ENCODE measurements at regions not wholly inside any gene's neighbourhood (a gene's known extent, or its start where the extent isn't known, plus 50 kb on each side); places are given as distances from the start of the nearest gene placed in this dataset.

- DNase-seq, result peak; percentile 79 to 90
- Histone ChIP-seq H3K4me3 (ENCODE audit: low read length) (no peak overlapping the region), H3K36me3 (ENCODE audit: control insufficient read depth, insufficient read depth, low read length) (no peaks in the 10 kb centered on the region), H3K4me1 (ENCODE audit: control insufficient read depth, insufficient read depth, low read length) (peaks cover 9% of the 10 kb centered on the region), H3K27me3 (ENCODE audit: control insufficient read depth, insufficient read depth, low read length) (no peaks in the 10 kb centered on the region), H3K9me3 (ENCODE audit: control insufficient read depth, low read depth, low read length) (no peaks in the 10 kb centered on the region), H3K27ac (ENCODE audit: low read length) (peak overlapping the region; percentile 35)
- 63% methylated on average over 1 of the region's 12 CpGs for WGBS (ENCODE audit: insufficient coverage, low lambda C conversion rate)
These were observed 152.6 kb upstream of the RNF32 start for GRCh38 chr7:156487811-156488533.

- Histone ChIP-seq H3K27ac (ENCODE audit: low read length) (no peak overlapping the region), H3K27me3 (ENCODE audit: control insufficient read depth, insufficient read depth, low read length) (no peaks in the 10 kb centered on the region), H3K36me3 (ENCODE audit: control insufficient read depth, insufficient read depth, low read length) (no peaks in the 10 kb centered on the region), H3K4me1 (ENCODE audit: control insufficient read depth, insufficient read depth, low read length) (no peaks in the 10 kb centered on the region), H3K4me3 (ENCODE audit: low read length) (no peak overlapping the region), H3K9me3 (ENCODE audit: control insufficient read depth, low read depth, low read length) (no peaks in the 10 kb centered on the region)
- 100% methylated on average over 1 of the region's 12 CpGs for WGBS (ENCODE audit: insufficient coverage, low lambda C conversion rate)
- no peak for DNase-seq
These were observed 159.9 kb upstream of the RNF32 start for GRCh38 chr7:156480671-156481070.

GRCh38 chr7:156479596-156479995, 161.0 kb upstream of the RNF32 start:
- no peak overlapping the region for H3K4me3 ChIP-seq (ENCODE audit: low read length)
- DNase-seq, result no peak
- no CpG with 5 or more reads among the region's 2 CpGs for WGBS (ENCODE audit: insufficient coverage, low lambda C conversion rate)
- no peaks in the 10 kb centered on the region for H3K9me3 ChIP-seq (ENCODE audit: control insufficient read depth, low read depth, low read length)
- no peaks in the 10 kb centered on the region for H3K4me1 ChIP-seq (ENCODE audit: control insufficient read depth, insufficient read depth, low read length)
- no peaks in the 10 kb centered on the region for H3K36me3 ChIP-seq (ENCODE audit: control insufficient read depth, insufficient read depth, low read length)
- no peaks in the 10 kb centered on the region for H3K27me3 ChIP-seq (ENCODE audit: control insufficient read depth, insufficient read depth, low read length)
- H3K27ac ChIP-seq (ENCODE audit: low read length), result no peak overlapping the region

GRCh38 chr7:156478486-156478885, 162.1 kb upstream of the RNF32 start:
- no CpG with 5 or more reads among the region's 11 CpGs for WGBS (ENCODE audit: insufficient coverage, low lambda C conversion rate)
- Histone ChIP-seq H3K36me3 (ENCODE audit: control insufficient read depth, insufficient read depth, low read length) (no peaks in the 10 kb centered on the region), H3K4me3 (ENCODE audit: low read length) (no peak overlapping the region)

GRCh38 chr7:156475666-156476065, 164.9 kb upstream of the RNF32 start:
- DNase-seq, result no peak
- Histone ChIP-seq H3K4me3 (ENCODE audit: low read length) (no peak overlapping the region), H3K36me3 (ENCODE audit: control insufficient read depth, insufficient read depth, low read length) (no peaks in the 10 kb centered on the region), H3K27ac (ENCODE audit: low read length) (no peak overlapping the region), H3K9me3 (ENCODE audit: control insufficient read depth, low read depth, low read length) (no peaks in the 10 kb centered on the region), H3K27me3 (ENCODE audit: control insufficient read depth, insufficient read depth, low read length) (no peaks in the 10 kb centered on the region), H3K4me1 (ENCODE audit: control insufficient read depth, insufficient read depth, low read length) (no peaks in the 10 kb centered on the region)
- WGBS (ENCODE audit: insufficient coverage, low lambda C conversion rate), result 100% methylated on average over 1 of the region's 5 CpGs

More at GRCh38 chr7:156478486-156478885, 162.1 kb upstream of the RNF32 start:
- DNase-seq, result no peak
- Histone ChIP-seq H3K4me1 (ENCODE audit: control insufficient read depth, insufficient read depth, low read length) (no peaks in the 10 kb centered on the region), H3K27ac (ENCODE audit: low read length) (no peak overlapping the region), H3K9me3 (ENCODE audit: control insufficient read depth, low read depth, low read length) (no peaks in the 10 kb centered on the region), H3K27me3 (ENCODE audit: control insufficient read depth, insufficient read depth, low read length) (no peaks in the 10 kb centered on the region)

GRCh38 chr7:156475179-156475578, 165.4 kb upstream of the RNF32 start:
- Histone ChIP-seq H3K27me3 (ENCODE audit: control insufficient read depth, insufficient read depth, low read length) (no peaks in the 10 kb centered on the region), H3K27ac (ENCODE audit: low read length) (no peak overlapping the region)
- WGBS (ENCODE audit: insufficient coverage, low lambda C conversion rate), result no CpG with 5 or more reads among the region's 6 CpGs

GRCh38 chr7:156474241-156474743, 166.3 kb upstream of the RNF32 start:
- WGBS (ENCODE audit: insufficient coverage, low lambda C conversion rate), result 100% methylated on average over 1 of the region's 7 CpGs
- H3K27ac ChIP-seq (ENCODE audit: low read length), result no peak overlapping the region
- no peak overlapping the region for H3K4me3 ChIP-seq (ENCODE audit: low read length)
- H3K27me3 ChIP-seq (ENCODE audit: control insufficient read depth, insufficient read depth, low read length), result no peaks in the 10 kb centered on the region
- no peaks in the 10 kb centered on the region for H3K4me1 ChIP-seq (ENCODE audit: control insufficient read depth, insufficient read depth, low read length)
- no peaks in the 10 kb centered on the region for H3K9me3 ChIP-seq (ENCODE audit: control insufficient read depth, low read depth, low read length)
- no peaks in the 10 kb centered on the region for H3K36me3 ChIP-seq (ENCODE audit: control insufficient read depth, insufficient read depth, low read length)
- DNase-seq, result peak; percentile 23 to 30

More at GRCh38 chr7:156475179-156475578, 165.4 kb upstream of the RNF32 start:
- Histone ChIP-seq H3K36me3 (ENCODE audit: control insufficient read depth, insufficient read depth, low read length) (no peaks in the 10 kb centered on the region), H3K9me3 (ENCODE audit: control insufficient read depth, low read depth, low read length) (no peaks in the 10 kb centered on the region), H3K4me1 (ENCODE audit: control insufficient read depth, insufficient read depth, low read length) (no peaks in the 10 kb centered on the region), H3K4me3 (ENCODE audit: low read length) (no peak overlapping the region)
- no peak for DNase-seq

GRCh38 chr7:156473476-156474240, 166.9 kb upstream of the RNF32 start:
- WGBS (ENCODE audit: insufficient coverage, low lambda C conversion rate), result 40% methylated on average over 2 of the region's 9 CpGs
- Histone ChIP-seq H3K4me3 (ENCODE audit: low read length) (no peak overlapping the region), H3K27me3 (ENCODE audit: control insufficient read depth, insufficient read depth, low read length) (no peaks in the 10 kb centered on the region), H3K27ac (ENCODE audit: low read length) (no peak overlapping the region), H3K36me3 (ENCODE audit: control insufficient read depth, insufficient read depth, low read length) (no peaks in the 10 kb centered on the region), H3K9me3 (ENCODE audit: control insufficient read depth, low read depth, low read length) (no peaks in the 10 kb centered on the region), H3K4me1 (ENCODE audit: control insufficient read depth, insufficient read depth, low read length) (no peaks in the 10 kb centered on the region)
- DNase-seq, result no peak

GRCh38 chr7:156472267-156472666, 168.3 kb upstream of the RNF32 start:
- Histone ChIP-seq H3K27ac (ENCODE audit: low read length) (no peak overlapping the region), H3K9me3 (ENCODE audit: control insufficient read depth, low read depth, low read length) (no peaks in the 10 kb centered on the region), H3K4me3 (ENCODE audit: low read length) (no peak overlapping the region), H3K36me3 (ENCODE audit: control insufficient read depth, insufficient read depth, low read length) (no peaks in the 10 kb centered on the region), H3K27me3 (ENCODE audit: control insufficient read depth, insufficient read depth, low read length) (no peaks in the 10 kb centered on the region), H3K4me1 (ENCODE audit: control insufficient read depth, insufficient read depth, low read length) (no peaks in the 10 kb centered on the region)
- 95% methylated on average over 3 of the region's 11 CpGs for WGBS (ENCODE audit: insufficient coverage, low lambda C conversion rate)
- DNase-seq, result no peak

GRCh38 chr7:156470399-156471320, 169.9 kb upstream of the RNF32 start:
- DNase-seq, result no peak
- no CpG with 5 or more reads among the region's 32 CpGs for WGBS (ENCODE audit: insufficient coverage, low lambda C conversion rate)
- Histone ChIP-seq H3K27ac (ENCODE audit: low read length) (no peak overlapping the region), H3K4me3 (ENCODE audit: low read length) (no peak overlapping the region), H3K27me3 (ENCODE audit: control insufficient read depth, insufficient read depth, low read length) (no peaks in the 10 kb centered on the region), H3K9me3 (ENCODE audit: control insufficient read depth, low read depth, low read length) (no peaks in the 10 kb centered on the region), H3K4me1 (ENCODE audit: control insufficient read depth, insufficient read depth, low read length) (no peaks in the 10 kb centered on the region), H3K36me3 (ENCODE audit: control insufficient read depth, insufficient read depth, low read length) (no peaks in the 10 kb centered on the region)
